DND-41 (cell line): ENCODE measurements at regions not wholly inside any gene's neighbourhood (a gene's known extent, or its start where the extent isn't known, plus 50 kb on each side); places are given as distances from the start of the nearest gene placed in this dataset.

Source experiments
- EZH2 ChIP-seq: IDR thresholded peaks from 3 replicates; pipeline ENCODE4 v1.6.1; 2012; ENCODE audit warnings: borderline replicate concordance, low read depth, mild to moderate bottlenecking, moderate library complexity, low read length, inconsistent platforms; ENCODE audit not compliant: severe bottlenecking
- TF ChIP-seq, protein P1 (sequence below): IDR thresholded peaks from 2 replicates; pipeline ENCODE4 v1.5.1; 2012; ENCODE audit warnings: borderline replicate concordance, low read length, moderate library complexity, mild to moderate bottlenecking; ENCODE audit not compliant: poor library complexity, severe bottlenecking; ENCODE audit errors: extremely low read depth

DNA sequence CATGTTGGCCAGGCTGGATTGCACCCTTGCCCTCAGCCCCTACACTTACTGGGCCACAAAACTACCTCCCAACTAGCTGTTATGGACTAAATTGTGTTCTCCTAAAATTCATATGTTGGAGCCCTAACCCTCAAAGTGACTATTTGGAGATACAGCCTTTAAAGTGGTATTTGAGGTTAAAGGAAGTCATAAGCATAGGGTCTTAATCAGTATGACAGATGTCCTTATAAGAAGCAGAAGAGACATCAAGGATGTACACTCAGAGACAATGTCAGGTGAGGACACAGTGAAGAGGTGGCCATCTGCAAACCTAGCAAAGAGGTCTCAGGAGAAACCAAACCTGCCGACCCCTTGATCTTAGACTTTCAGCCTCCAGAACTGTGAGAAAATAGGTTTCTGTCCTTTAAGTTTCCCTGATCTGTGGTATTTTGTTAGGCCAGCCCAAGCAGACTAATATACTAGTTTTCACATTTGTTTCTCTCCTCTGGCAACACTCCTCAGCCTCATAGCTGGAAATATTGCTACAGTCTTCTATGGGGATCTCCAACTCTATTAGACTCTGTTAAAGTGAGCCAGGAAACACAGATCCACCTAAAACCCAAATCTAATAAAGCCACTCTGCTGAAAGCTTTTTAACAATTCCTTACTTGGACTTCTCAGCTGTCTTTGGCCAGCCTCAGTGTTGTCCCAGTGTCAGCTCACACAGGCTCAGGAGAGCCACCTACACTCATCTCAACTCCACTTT, 256.5 kb downstream of the TBC1D4 start:
- no peak for TF ChIP-seq EZH2
- TF ChIP-seq, protein P1, sequence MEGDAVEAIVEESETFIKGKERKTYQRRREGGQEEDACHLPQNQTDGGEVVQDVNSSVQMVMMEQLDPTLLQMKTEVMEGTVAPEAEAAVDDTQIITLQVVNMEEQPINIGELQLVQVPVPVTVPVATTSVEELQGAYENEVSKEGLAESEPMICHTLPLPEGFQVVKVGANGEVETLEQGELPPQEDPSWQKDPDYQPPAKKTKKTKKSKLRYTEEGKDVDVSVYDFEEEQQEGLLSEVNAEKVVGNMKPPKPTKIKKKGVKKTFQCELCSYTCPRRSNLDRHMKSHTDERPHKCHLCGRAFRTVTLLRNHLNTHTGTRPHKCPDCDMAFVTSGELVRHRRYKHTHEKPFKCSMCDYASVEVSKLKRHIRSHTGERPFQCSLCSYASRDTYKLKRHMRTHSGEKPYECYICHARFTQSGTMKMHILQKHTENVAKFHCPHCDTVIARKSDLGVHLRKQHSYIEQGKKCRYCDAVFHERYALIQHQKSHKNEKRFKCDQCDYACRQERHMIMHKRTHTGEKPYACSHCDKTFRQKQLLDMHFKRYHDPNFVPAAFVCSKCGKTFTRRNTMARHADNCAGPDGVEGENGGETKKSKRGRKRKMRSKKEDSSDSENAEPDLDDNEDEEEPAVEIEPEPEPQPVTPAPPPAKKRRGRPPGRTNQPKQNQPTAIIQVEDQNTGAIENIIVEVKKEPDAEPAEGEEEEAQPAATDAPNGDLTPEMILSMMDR: no peak
